GM18870 (cell line): ENCODE measurements at regions not wholly inside any gene's neighbourhood (a gene's known extent, or its start where the extent isn't known, plus 50 kb on each side); places are given as distances from the start of the nearest gene placed in this dataset.
"Not testable (repeated sequence)": the region's sequence is repeated elsewhere in the genome, so short reads cannot be mapped to it uniquely, and the experiment has no call there.

Experiments
- ATAC-seq: cut with Tn5 transposase; IDR thresholded peaks from one replicate; pipeline ENCODE4 v1.9.1; 2021; ENCODE audit warnings: moderate library complexity; ENCODE audit not compliant: unreplicated experiment

DNA sequence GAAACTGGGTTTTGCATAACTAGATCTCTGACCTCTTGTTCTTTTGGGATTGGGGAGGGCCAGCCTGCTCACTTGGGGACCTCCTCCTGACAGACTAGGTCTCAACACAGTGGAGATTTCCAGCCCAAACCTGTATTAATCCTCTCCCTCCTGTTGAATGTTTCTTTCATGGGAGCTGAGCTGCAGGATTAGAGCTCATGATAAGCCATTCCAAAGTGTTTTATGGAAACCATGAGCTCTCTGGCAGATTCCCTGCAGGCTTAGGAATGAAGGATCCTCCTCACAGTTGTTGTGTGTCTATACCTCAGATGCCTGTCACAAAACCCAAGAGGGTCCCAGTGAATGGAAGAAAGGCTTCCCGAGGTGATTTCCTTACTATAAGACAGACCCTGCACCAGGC lies 248.4 kb upstream of the B3GAT1 start:
- no peak for ATAC-seq

DNA sequence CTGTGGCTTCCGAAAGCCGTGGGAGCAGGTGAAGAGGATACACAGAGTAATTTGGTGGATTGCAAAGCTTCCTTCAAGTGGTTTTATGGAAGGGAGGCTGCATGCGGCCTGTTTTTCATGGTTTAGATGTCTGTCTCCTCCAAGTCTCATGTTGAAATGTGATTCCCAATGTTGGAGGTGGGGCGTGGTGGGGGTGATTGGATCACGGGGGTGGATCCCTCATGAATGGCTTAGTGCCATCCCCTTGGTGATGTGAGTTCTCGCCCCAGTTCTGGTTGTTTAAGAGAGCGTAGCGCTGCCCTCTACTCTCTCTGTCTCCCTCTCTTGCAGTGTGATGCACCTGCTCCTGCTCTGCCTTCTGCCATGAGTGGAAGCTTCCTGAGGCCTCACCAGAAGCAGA lies 247.8 kb upstream of the B3GAT1 start:
- no peak for ATAC-seq

DNA sequence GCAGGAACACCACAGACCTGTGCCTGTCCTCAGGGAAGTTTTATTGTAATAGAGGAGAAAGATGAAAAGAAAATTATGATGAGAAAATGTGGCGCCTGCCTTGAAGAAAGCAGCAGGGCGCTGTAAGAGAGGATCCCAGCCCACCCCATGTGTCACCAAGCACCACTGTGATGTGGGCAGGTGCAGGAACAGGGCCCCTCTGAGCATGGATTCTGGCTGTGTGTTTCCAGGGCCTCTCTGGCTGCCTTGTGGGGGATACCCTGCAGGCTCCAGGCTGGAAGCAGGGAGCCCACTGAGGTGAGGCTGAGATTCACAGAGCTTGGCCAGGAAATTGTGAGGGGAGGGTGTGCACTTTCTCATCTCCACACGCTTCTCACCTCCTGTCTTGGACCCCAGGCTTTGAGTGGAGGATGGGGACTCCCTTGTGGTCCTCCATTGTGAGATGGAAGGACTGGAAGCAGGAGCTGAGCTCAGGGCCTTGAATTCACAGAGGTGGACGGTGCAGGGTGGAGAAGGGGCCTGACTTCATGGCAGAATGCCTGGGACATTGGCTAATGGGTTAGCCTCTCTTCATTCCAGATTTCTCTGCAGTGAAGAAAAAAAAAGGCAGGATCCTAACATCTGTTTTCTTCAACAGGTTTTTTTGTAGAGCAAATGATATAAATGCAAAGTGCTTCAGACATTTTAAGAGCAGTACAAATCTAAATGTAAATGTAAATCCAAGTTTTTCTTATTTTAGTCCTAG lies 246.6 kb upstream of the B3GAT1 start:
- ATAC-seq, result no peak

DNA sequence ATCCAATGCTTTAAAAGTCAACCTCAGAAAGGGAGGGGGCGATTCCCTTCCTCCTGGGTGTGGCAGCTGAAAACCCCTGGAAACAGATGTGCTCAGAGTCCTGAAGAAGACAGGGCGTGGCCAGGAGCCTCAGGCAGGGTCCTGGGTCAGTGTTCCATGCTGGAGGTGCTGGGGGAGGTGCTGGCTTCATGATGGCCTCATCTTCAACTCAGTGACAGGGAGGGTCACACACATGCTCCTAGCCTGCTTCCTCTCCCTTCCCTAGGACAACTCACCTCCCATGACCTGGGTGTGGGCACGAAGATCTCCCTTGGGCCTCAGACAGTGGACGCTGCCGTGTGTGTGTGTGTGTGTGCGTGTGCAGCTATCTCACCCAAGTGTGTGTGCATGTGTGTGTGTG lies 245.6 kb upstream of the B3GAT1 start:
- ATAC-seq, result no peak

DNA sequence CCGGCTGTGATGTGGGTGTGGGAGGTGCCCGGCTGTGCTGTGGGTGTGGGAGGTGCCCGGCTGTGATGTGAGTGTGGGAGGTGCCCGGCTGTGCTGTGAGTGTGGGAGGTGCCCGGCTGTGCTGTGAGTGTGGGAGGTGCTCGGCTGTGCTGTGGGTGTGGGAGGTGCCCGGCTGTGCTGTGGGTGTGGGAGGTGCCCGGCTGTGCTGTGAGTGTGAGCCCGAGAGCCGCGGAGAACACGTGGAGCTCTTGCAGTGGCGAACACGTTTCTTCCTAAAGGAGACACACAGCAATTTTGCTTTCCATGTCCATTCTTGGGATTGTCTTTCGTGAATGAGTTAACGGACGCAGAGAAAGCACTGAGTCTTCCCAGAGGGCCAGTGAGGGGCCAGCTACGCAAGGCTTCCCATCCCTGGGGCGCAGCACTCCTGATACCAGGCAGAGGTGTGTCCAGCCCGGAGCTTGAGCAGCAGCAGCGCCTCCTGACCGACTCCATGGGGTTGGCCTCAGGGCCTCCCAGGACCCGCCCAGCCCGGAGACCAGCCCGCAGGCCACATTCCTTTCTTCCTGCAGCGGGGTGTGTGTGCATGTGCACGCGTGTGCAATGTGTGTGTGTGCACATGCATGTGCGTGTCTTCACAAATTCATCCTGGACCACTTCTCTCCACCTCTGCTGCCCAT lies 245.0 kb upstream of the B3GAT1 start:
- no peak for ATAC-seq

DNA sequence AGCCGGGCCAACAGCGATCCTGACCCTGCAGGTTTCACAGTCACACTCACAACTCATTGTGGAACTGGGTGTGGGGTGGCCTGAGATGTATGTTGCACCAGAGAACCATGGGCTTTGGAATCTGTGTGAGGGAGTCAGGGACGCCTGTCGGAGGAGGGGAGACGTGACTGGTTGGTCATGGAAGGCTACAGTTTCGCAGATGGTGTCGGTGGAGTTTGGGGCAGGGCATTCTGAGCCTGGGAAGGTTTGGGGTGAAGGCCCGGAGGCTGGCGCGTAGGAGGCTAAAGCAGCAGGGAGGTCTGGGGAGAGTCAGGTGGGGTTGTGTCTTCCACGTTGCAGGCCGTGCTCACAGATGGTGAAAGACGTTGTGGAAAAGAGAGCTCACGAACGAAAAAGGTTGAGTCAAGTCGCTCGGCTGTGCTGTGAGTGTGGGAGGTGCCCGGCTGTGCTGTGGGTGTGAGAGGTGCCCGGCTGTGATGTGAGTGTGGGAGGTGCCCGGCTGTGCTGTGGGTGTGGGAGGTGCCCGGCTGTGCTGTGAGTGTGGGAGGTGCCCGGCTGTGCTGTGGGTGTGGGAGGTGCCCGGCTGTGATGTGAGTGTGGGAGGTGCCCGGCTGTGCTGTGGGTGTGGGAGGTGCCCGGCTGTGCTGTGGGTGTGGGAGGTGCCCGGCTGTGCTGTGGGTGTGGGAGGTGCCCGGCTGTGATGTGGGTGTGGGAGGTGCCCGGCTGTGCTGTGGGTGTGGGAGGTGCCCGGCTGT lies 244.2 kb upstream of the B3GAT1 start:
- not testable (repeated sequence) for ATAC-seq

DNA sequence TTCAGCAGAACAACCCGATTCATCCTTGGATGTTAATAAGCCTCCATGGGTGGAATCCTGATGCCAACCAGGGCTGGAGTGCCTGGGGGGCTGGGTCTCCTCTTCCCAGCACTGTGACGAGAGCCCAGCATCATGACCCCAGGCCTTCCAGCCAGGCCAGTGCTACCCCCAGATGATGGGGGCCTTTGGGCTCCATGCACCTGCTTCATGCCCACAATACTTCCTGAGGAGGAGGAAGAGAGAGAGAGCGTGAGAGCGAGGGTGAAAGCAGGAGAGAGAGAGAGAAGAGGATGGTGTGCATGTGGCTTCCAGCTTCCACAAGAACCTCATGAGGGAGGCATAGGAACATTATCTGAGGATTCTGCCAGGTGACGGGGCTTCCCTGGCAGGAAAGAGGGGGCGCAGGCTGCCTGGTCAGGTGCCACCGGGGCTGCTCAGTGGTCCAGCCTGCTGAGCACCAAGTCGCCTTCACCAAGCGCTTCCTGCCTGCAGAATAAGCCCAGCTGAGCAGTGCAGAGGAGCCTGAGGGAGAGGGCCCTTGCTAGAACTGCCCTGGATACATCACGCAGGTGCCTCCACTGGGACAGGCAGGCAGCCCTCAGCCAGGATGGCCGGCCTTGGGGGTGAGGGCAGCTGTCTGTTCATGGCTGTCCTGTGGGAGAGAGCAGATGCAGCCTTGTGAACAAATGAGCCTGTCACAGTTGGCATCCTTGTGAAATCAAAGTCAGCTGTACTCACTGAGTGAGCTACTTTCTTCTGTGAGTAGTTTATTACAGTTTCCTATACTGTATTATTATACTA lies 243.3 kb upstream of the B3GAT1 start:
- no peak for ATAC-seq

DNA sequence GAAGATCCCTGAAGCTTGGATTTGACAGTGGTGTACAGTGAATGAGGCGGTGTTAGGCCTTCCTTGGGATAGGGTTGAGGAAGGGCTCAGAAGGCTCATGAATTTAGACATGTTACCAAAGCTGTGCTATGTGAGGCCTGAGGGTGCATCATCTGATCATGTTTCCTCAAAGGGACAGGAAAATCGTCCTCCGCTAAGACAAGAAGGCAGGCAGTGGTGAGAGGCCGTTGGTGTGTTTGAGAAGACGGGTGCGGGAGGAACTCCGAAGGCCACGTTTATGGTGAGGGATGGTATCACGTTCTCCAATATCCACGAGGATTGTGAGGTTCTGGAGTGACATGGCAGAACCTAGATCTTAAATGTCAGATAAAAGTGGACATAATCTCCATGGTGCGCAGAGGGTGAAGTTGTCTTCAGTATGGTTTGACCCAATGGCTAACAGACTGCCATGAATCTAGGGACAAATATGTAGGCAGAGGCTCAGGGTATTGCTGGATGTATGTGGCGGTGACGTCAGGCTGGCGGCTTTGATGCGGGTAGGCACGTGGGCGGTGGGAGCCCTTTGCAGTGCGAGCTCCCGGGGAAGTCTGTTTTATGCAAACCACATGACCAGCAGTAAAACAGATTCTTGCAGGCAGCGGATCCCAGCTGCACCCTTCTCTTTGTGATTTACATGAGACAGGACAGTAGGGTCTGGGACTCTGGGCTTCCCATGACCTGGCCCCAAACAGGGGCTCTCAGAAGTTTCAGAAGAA lies 242.3 kb upstream of the B3GAT1 start:
- no peak for ATAC-seq

DNA sequence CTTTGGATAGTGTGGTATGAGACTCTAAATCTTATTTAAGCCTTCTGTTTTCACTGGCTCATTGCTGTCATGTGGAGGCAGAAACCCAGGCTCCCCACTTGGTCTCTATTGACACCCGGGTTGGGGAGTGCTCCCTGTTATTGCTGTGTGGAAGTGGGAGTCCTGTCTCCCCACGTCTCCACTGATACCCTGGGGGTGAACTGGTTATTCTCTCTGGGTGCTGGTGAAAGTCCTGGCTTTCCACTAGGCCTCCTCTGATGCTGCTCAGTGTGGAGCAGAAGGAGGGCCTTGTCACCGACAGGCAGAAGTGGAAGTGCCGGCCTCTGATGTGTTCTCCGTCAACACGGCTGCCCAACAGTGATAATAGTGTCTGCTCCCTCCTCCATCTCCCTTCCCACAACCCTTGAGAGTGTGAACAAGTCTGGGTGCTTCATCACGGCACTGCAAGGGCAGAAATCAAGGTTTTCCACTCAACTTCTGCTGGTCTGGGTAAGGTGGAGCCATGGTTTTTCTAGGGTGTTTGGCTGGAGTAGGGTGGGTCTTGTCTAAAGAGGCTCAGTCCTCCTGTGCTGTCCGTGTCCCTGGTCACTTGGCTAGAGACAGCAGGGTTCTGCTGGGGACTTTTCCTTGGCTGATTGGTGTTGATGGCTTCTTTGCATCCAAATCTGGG lies 240.7 kb upstream of the B3GAT1 start:
- no peak for ATAC-seq

DNA sequence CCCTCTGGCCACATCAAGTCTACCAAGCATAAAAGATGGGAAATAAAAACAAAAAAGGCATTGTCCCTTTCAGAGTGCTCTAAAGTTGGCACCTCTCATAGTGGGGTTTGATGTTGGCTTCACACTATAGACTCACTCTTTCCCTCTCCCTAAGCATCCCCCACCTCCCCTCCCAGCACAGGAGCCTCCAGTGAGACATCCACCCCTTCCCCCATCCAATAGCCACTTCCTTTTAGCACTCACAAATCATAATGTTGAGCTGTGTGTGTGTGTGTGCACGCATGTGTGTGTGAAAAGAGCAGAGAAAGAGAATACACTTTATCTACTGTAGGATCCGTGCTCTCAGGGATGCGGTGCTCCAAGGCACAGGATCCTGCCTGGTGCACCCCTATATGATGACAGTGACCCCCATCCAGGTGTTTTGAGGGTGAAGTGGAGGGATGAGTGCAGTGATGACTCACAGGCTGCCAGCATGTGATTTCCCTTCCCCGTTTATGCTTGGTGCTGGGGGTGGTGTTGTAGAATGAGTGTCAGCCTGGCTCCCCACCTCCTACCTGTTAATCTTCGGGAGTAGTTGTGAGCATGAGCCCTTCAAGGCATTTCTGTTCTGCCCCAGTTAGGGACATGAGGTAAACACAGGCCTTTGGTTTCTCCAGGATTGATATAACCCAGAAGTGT lies 235.2 kb upstream of the B3GAT1 start:
- no peak for ATAC-seq

DNA sequence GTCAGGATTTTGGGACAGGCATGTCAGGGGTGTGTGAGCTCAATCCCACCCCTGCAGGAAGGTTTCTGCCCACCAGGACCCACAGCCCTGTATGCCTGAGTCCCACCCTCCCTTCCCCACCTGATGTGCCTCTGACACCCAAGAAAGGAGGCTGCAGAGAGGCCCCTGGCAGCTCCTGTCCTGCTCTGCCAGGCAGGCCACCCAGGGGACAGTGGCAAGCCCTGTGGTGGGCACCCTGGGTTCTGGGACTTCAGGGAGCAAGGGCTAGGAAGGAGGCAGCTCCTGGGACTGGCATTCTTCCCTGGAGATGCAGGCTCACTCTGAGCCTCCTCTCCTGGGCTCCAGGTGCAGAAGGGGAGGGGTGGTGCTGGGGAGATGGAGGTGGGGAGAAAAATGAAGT lies 234.5 kb upstream of the B3GAT1 start:
- ATAC-seq, result no peak

DNA sequence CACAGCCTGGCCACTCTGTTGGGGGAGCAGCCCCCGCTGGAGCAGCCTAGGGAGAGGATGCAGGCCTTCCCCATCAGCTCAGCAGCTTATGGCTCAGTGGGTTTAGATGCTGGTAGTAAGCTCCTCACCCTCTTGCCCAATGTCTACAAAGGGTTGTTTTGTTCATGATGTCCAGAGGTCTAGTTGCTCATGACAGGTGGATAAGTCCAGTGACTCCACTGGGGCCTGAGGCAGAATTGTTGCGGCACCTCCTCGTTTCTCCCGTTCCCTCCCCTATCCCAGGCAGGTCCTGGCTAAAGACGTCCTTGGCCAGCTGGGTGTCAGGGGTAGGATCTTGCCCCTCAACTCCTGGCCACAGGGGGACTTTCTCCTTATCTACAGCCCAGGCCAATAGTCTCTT lies 233.5 kb upstream of the B3GAT1 start:
- no peak for ATAC-seq

DNA sequence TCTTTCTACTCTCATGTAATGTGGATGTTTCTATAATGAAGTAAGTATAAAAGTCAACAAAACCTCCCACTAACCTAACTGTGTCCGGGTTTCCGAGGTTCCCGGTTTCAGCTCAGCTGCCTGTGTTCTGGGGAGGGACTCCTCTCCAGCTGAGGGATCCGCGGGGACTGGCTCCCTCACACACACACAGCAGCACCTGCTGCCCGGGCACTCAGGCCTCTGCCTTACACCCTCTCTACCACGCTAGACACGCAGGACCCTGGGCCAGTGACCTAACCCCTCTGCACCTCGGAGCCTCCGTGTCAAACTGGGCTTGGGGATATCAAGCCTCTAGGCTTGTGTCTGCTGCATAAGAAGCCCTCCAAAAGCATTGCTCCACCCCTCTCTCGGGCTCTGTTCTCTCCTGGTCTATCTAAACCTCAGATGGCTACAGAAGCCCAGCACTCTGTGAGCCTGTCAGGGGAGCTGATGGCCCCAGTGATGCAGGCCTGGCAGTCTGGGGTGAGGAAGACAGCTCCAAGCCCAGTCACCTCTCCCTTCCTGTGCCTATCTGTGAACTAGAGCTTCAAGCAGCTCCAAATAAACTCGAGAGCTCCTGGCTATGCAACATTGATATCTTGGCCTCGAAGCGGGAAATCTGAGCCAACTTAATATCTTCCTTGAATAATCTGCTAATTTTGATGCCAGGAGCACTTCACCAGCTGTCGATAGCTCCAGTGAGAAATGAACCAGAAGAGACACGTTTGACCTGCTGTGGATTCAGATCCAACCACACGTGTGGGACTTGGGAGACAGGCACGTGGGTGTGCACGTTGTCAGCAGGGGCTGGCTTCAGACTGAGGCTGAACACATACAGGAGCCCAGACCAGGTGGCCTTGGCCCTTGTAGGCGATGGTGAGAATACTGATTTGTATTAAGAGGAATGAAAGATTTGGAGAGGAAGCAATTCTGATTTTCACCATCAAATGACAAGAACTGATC lies 232.7 kb upstream of the B3GAT1 start:
- no peak for ATAC-seq

DNA sequence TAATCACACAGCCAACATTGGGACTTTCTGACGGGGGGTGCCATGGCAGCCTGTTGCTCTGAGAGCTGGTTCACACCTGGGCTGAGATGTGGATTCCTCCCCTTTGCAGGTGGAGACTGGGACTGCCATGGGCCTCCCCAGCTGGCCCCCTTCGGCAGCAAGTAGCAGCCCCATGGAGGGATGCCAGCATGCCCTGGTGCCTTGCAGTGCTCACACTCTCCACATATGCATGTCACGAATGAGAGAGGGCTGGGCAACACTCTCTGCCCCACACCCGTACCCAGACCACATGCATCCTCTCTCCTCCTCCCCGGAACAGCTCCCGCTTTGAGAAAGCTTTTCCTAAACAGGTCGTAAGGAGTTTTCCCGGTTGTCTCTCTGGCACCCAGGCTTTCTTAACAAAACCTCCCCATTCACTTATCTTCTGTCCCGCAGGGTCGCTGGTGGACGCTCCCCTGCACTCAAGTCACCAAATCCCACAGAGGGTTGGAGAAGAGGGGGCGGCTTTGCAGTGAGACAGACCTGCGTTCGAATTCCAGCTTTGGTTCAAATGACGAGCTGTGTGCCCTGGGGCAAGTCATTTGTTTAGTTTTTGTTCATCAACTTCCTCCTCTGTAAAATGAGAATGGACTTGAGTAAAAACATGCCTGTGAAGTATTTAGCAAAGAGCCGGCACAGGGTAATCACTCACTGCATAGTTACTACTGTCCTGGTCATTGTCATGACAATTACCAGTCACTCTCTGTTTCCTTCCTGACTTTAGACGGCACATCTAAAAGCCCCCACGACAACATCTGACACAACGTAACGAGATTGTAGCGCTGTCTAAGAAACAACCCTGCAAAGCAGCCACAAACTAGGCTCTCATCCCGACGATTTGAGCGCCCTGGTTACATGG lies 231.3 kb upstream of the B3GAT1 start:
- ATAC-seq, result no peak

DNA sequence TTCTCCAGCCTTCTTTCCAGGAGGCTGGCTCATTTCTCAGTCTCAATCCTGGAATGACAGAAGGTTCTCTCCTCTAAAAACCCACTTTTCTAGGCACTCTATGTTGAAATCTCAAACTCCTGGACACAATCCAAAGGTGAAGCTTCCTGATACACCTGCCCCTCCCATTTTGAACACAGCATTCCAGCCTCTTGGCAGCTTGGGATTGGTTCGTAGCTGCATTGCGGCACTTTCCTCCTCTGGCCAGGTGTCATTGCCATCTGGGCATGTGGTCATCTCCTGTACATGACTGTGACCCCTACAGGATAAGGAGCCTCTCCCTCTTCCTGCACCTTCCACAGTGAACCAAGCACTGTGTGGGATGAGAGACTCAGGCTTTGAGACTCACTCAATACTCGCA lies 230.2 kb upstream of the B3GAT1 start:
- no peak for ATAC-seq

DNA sequence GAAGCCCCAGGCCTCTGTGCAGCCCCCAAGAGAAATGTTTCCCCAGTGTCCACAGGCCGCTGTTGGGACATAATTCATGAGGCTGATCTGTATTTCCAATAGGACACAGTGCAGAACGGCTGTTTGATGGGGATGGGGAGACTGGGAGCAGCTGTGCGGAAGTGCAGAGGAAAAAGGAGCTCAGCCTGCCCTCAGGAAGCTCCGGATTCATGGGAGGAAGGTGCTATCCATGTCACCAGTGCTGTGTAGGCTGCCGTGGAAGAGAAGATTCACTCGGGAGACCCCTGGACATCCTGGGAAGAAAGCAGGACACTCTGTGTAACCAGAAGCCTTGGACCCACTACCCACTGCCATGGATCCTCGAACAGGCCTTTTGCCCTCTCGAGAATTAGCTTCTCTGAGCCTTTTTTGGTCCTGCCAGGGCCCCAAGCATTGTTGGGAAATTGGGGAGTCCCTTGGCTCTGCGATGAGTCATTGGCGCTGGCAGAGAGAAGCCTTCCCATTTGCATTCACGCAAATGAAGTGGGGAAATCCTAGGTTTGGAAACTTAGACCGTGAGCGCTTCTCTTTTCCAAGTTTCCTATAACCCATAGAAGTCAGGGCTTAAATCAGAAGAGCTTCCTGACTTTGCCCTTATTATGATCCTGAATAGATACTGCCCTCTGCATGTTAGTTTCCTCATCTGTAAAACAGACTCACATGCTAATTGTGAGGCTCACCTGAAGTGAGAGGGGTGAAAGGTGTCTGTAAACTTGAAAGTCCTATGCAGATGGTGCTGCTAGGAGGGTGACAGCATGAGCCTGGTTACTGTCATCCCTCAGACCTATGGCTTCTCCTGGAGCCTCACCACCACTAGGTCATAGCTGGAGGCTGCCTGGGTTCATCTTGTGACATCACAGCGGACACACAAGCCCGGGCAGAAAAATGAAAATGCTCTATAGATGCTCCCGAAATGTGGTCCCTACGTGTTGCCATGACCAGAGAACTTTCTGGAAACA lies 229.2 kb upstream of the B3GAT1 start:
- ATAC-seq, result no peak
